SU-DHL-6 (cell line): ENCODE measurements at regions not wholly inside any gene's neighbourhood (a gene's known extent, or its start where the extent isn't known, plus 50 kb on each side); places are given as distances from the start of the nearest gene placed in this dataset.
"Not testable (repeated sequence)": the region's sequence is repeated elsewhere in the genome, so short reads cannot be mapped to it uniquely, and the experiment has no call there.

Experiments
- H2AFZ ChIP-seq: fragments of 200-600 bp; sonication (generic); 2 replicates; pipeline ENCODE4 v1.6.1; 2014; ENCODE audit warnings: low read depth, mild to moderate bottlenecking, moderate library complexity, mixed read lengths, antibody characterized with exemption, low read length; ENCODE audit not compliant: severe bottlenecking
- H3F3A ChIP-seq: fragments of 200-600 bp; shearing (Covaris generic); 2 replicates; pipeline ENCODE4 v1.6.0; 2016; ENCODE audit warnings: antibody characterized with exemption, mild to moderate bottlenecking; ENCODE audit not compliant: insufficient read depth
- H3K27ac ChIP-seq: fragments of 200-600 bp; sonication (generic); 2 replicates; pipeline ENCODE4 v1.5.1; 2016; ENCODE audit warnings: low read depth, mild to moderate bottlenecking, low read length, moderate library complexity, mixed read lengths
- H3K27me3 ChIP-seq: fragments of 200-600 bp; sonication (generic), shearing (Covaris generic); 2 replicates; pipeline ENCODE4 v1.6.0; 2014; ENCODE audit warnings: mild to moderate bottlenecking, low read length
- H3K36me3 ChIP-seq: fragments of 200-600 bp; sonication (generic); 2 replicates; pipeline ENCODE4 v1.6.1; 2014; ENCODE audit warnings: mild to moderate bottlenecking, low read length, mixed read lengths
- H3K4me2 ChIP-seq: fragments of 300-600, 200-600 bp; shearing (Covaris generic), sonication (generic); 2 replicates; pipeline ENCODE4 v1.6.0; 2014; ENCODE audit warnings: low read length, low read depth, mild to moderate bottlenecking; ENCODE audit not compliant: poor library complexity, severe bottlenecking
- H3K4me3 ChIP-seq: fragments of 200-600 bp; sonication (generic); 2 replicates; pipeline ENCODE4 v1.5.1; 2014; ENCODE audit warnings: antibody characterized with exemption, low read length, mild to moderate bottlenecking, mixed read lengths; ENCODE audit not compliant: insufficient read depth, poor library complexity, severe bottlenecking
- H3K79me2 ChIP-seq: fragments of 200-600 bp; sonication (generic); 2 replicates; pipeline ENCODE4 v1.6.1; 2014; ENCODE audit warnings: mild to moderate bottlenecking, low read length, moderate library complexity; ENCODE audit not compliant: insufficient read depth
- H3K9ac ChIP-seq: fragments of 200-600 bp; sonication (generic); 2 replicates; pipeline ENCODE4 v1.7.0; 2014; ENCODE audit warnings: mild to moderate bottlenecking, low read length
- H3K9me2 ChIP-seq: fragments of 200-600 bp; sonication (generic); replicated peaks from 2 replicates; pipeline ENCODE4 v1.6.1; 2014; ENCODE audit warnings: low read length; ENCODE audit not compliant: insufficient read depth
- H3K9me3 ChIP-seq: fragments of 200-600 bp; sonication (generic); 2 replicates; pipeline ENCODE4 v1.6.1; 2014; ENCODE audit warnings: low read length, mixed read lengths; ENCODE audit not compliant: insufficient read depth
- H4K20me1 ChIP-seq: fragments of 200-600 bp; sonication (generic); 2 replicates; pipeline ENCODE4 v1.6.1; 2014; ENCODE audit warnings: low read depth, mild to moderate bottlenecking, antibody characterized with exemption, low read length, moderate library complexity, mixed read lengths
- CTCF ChIP-seq: fragments of 200-600 bp; sonication (generic); IDR thresholded peaks from one replicate; pipeline ENCODE4 v1.5.1; 2017; ENCODE audit warnings: antibody characterized with exemption, mild to moderate bottlenecking, low read length, moderate library complexity; ENCODE audit not compliant: insufficient read depth, poor library complexity, severe bottlenecking
- EZH2phosphoT487 ChIP-seq: fragments of 200-600 bp; sonication (generic), shearing (Covaris generic); conservative IDR thresholded peaks from 2 replicates; pipeline ENCODE4 v1.6.1; 2018; ENCODE audit warnings: mild to moderate bottlenecking, antibody characterized with exemption, low read length, moderate library complexity, mixed read lengths

GRCh38 chr4:123600987-123601904, 204.7 kb downstream of the SPRY1 start:
- H3K36me3 ChIP-seq = no peaks in the 10 kb centered on the region
- no peak overlapping the region for H3K27ac ChIP-seq
- no peak overlapping the region for H3K9ac ChIP-seq
- TF ChIP-seq CTCF (no peak), EZH2phosphoT487 (no peak)
- H3K4me2 ChIP-seq = no peak overlapping the region
- no peaks in the 10 kb centered on the region for H3K9me3 ChIP-seq
- H3K79me2 ChIP-seq = no peaks in the 10 kb centered on the region
- H3K27me3 ChIP-seq = no peaks in the 10 kb centered on the region
- H3K9me2 ChIP-seq = no peaks in the 10 kb centered on the region
- H4K20me1 ChIP-seq = no peaks in the 10 kb centered on the region
- H3F3A ChIP-seq = no peaks in the 10 kb centered on the region
- no peak overlapping the region for H2AFZ ChIP-seq
- no peak overlapping the region for H3K4me3 ChIP-seq

GRCh38 chr4:123602007-123602406, 205.4 kb downstream of the SPRY1 start:
- no peaks in the 10 kb centered on the region for H3K79me2 ChIP-seq

GRCh38 chr4:123603165-123603564, 206.6 kb downstream of the SPRY1 start:
- Histone ChIP-seq H3K9me2 (no peaks in the 10 kb centered on the region), H3K27ac (no peak overlapping the region), H3K9ac (no peak overlapping the region), H4K20me1 (no peaks in the 10 kb centered on the region), H3F3A (no peaks in the 10 kb centered on the region), H3K79me2 (no peaks in the 10 kb centered on the region), H3K4me2 (no peak overlapping the region), H3K4me3 (no peak overlapping the region), H3K9me3 (no peaks in the 10 kb centered on the region), H2AFZ (no peak overlapping the region), H3K36me3 (no peaks in the 10 kb centered on the region), H3K27me3 (no peaks in the 10 kb centered on the region)
- TF ChIP-seq EZH2phosphoT487 (no peak), CTCF (no peak)

More at GRCh38 chr4:123602007-123602406, 205.4 kb downstream of the SPRY1 start:
- Histone ChIP-seq H3K9ac (no peak overlapping the region), H3K4me3 (no peak overlapping the region), H3K36me3 (no peaks in the 10 kb centered on the region), H2AFZ (no peak overlapping the region), H3K9me3 (no peaks in the 10 kb centered on the region), H3K9me2 (no peaks in the 10 kb centered on the region), H3K4me2 (no peak overlapping the region), H4K20me1 (no peaks in the 10 kb centered on the region), H3K27me3 (no peaks in the 10 kb centered on the region), H3F3A (no peaks in the 10 kb centered on the region), H3K27ac (no peak overlapping the region)
- TF ChIP-seq EZH2phosphoT487 = no peak

- H3K9me3 ChIP-seq, H3F3A ChIP-seq, H3K9me2 ChIP-seq, H3K27ac ChIP-seq, H2AFZ ChIP-seq, H4K20me1 ChIP-seq, H3K4me3 ChIP-seq, H3K9ac ChIP-seq, H3K79me2 ChIP-seq, H3K4me2 ChIP-seq, H3K27me3 ChIP-seq, H3K36me3 ChIP-seq: not testable (repeated sequence)
Measured at GRCh38 chr4:123605797-123606196, 209.2 kb downstream of the SPRY1 start.
